GM19328 (cell line): ENCODE measurements at regions not wholly inside any gene's neighbourhood (a gene's known extent, or its start where the extent isn't known, plus 50 kb on each side); places are given as distances from the start of the nearest gene placed in this dataset.

ENCODE experiments used
- ATAC-seq: cut with Tn5 transposase; IDR thresholded peaks from one replicate; pipeline ENCODE4 v1.9.1; 2021; ENCODE audit warnings: mild to moderate bottlenecking, moderate library complexity; ENCODE audit not compliant: unreplicated experiment

- ATAC-seq: no peak
These were observed 796.5 kb upstream of the LRRC4C start for GRCh38 chr11:42255906-42256305.

- no peak for ATAC-seq
These were observed 798.1 kb upstream of the LRRC4C start for GRCh38 chr11:42257534-42257933.

DNA sequence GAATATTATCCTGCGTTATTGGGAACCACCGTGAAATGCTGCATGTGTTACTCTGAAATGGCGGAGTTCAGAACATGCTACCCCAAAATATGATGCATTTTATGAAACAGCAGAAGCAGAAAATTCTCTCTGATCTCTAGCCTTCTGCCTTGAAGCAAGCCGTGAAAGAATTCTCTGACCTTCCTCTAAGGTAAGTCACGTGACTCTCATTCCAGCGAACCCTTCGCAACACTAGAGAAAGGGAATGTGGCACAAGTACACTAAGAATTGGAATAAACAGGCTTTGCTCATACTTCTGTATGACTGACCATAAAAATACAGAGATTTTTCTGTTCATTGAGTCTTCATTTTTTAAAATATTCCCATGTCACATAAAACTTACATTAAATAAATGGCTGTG is 805.6 kb upstream of the LRRC4C start:
- no peak for ATAC-seq

GRCh38 chr11:42271306-42271705 is 811.9 kb upstream of the LRRC4C start:
- no peak for ATAC-seq

GRCh38 chr11:42273977-42274376 is 814.5 kb upstream of the LRRC4C start:
- ATAC-seq: no peak

GRCh38 chr11:42296910-42297309 is 837.5 kb upstream of the LRRC4C start:
- no peak for ATAC-seq

DNA sequence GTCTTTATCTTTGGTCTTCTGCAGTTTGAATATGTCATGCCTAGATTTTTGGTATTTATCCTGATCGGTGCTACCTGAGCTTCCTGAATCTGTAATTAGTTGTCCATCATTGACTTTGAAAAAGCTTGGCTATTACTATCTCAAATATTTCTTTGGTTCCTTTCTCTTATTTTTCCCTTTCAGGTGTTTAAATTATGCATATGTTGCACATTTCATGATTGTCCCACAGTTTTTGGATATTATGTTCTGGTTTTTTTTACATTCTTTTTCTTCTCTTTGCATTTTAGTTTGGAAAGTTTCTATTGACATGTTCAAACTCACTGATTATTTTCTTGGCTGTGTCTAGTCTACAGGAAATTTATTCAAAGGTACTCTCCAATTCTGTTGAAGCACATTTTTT is 840.3 kb upstream of the LRRC4C start:
- ATAC-seq: no peak

DNA sequence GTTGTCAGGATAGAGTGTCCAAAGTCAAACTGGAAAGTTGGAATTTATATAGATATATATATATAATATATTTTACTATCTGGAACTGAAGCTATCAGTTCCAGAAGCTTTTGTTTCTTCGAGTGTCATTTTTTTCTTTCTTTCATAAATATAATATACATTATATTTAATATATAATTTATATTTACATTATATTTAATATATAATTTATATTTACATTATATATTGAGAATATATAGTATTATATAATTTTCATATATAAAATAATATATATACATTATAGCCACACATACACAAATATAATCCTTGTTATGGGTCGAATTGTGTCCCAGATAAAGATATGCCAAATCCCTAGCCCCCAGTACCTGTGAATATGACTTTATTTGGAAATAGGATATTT is 842.3 kb upstream of the LRRC4C start:
- ATAC-seq: no peak

- no peak for ATAC-seq
These were observed 852.1 kb upstream of the LRRC4C start for GRCh38 chr11:42311514-42311913.

DNA sequence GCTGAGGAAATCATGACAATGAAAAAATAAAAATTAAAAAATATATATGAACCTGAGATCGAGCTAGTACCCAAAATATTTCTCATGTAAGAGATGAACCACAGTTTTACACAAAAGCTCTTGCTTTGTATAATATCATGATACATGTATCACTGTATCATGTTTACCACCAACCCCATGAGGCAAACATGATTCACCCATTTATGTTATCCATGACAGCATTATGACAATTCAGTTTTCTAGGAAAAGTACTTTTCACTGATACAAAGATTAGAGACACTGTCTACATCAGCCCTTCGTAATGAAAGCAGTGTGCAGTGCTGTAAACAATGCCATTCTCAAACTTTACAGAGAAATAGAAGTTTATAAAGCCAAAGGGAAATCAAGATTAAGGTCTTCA is 852.5 kb upstream of the LRRC4C start:
- ATAC-seq: no peak

DNA sequence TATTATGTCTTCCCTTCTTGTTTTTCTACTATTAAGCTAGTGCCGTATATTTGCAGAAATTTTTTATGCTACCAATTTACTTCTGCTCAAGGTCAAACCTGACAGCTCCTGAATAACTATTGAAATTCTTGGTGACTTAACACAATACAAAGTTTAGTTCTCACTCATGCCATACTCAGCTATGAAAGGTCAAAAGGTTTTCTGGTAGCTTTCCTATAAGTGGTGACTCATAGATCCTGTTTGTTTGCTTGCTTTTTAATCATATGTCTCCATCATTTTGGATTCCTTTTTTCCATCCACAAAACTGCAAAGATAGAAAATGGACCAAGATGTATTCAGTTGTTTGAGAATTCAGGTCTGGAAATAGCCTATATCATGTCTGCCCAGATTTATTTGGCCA is 855.8 kb upstream of the LRRC4C start:
- ATAC-seq: no peak

DNA sequence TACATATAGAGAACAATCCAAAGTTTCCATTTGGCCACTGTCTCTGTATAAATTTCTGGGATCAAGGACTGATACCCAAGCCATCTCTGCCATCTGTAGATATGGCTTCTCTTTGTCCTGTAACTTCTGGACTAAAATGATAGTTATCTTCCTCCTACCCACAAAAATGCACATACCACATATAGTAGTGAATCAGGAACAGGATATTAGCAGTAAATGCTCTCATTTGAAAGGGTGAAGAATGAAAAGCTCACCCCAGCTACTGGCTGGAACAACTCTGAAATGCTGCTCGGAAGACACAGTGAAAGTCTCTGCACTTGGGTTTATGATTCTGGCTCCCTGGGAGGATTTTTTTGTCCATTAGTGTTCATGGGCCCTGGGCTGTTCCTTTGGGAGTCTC is 856.4 kb upstream of the LRRC4C start:
- ATAC-seq: no peak

DNA sequence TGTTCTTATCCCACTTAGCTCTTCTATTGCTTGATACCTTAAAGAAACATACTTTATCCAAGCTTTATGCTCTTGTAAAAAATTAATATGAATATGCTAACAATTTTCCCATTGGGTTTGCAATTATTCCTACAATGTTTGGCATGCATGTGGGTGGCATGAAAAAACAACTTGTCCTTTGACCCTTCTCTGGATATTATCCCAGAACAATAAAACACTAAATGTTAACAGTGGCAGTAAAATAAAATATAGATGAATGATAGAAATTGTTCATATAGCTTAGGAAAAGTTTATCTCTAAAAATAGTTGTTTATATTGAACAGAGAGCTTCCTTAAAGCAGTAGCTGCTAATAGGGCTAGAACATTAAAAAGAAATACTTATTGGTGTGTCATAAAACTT is 860.5 kb upstream of the LRRC4C start:
- no peak for ATAC-seq

DNA sequence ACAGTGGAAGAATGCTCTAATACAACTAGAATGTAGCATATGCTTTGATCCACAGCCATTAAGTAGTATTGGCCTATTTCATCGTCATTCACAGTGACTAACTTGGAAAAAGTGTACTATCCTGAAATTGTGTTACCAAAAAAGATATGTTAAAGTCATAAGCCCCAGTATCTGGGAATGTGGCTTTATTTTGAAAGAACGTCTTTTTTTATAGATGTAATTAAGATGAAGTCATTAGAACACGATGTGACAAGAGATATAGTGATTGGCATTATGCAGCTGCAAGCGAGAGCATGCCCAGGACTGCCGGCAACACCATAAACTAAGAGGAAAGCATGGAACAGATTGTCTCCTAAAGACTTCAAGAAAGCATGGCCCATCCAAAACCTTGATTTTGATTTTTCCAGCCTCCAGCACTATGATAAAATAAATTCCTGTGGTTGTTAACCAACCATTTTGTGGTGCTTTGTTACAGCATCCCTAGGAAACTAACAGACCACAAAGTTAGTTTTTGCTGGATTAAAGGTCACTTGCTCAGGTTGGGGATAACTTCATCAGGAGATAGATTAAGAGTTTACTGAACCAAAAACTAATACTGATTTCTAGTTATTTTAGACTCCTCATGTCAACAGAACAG is 870.6 kb upstream of the LRRC4C start:
- ATAC-seq: no peak

- no peak for ATAC-seq
These were observed 878.5 kb upstream of the LRRC4C start for GRCh38 chr11:42337786-42338455.

- ATAC-seq: no peak
These were observed 884.8 kb upstream of the LRRC4C start for GRCh38 chr11:42344204-42344792.

GRCh38 chr11:42345933-42346332 is 886.5 kb upstream of the LRRC4C start:
- ATAC-seq: no peak

DNA sequence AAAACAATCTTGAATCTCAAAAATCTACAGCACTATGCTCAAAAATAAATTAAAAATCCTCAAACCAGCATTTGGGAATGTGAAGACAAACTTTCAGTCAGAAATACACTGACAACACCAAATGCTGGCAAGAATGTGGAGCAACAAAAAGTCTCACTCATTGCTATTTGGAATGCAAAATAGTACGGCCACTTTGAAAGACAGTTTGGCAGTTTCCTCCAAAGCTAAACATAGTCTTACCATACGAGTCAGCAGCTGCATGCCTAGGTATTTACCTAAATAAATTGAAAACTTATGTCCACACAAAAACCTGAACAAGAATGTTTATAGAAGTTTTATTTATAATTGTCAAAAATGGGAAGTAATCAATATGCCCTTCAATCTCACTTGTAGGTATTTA is 904.2 kb upstream of the LRRC4C start:
- no peak for ATAC-seq

DNA sequence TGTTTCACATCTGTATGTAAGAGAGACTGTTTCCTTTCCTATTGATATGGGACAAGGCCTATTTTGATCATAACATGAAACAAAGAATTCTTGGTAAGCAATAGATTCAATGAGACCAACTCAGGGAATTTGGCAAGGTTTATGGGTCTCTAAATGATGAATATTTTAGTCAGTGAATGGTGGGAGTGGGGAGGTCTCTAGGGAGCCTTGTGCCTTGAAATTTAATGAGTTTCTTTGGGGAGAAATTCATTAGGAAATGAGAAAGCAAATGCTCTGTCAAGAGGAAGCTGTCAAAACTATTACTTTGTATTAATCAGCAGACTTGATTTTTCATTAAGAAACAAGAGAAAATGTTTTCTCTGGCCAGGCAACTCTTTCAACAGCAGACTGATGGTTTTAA is 921.7 kb upstream of the API5 start:
- ATAC-seq: no peak

DNA sequence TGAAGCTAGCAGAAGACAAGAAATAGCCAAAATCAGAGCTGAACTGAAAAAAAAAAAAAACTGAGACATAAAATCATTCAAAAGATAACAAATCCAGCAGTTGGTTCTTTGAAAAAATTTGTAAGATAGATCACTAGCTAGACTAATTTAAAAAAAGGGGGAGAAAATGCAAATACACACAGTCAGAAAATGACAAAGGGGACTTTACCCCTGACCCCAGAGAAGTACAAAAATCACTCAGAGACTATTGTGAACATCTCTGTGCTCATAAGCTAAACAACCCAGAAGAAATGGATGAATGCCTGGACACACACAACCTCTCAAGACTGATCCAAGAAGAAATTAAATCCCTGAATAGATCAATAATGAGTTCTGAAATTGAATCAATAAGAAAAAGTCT is 914.3 kb upstream of the API5 start:
- ATAC-seq: no peak

DNA sequence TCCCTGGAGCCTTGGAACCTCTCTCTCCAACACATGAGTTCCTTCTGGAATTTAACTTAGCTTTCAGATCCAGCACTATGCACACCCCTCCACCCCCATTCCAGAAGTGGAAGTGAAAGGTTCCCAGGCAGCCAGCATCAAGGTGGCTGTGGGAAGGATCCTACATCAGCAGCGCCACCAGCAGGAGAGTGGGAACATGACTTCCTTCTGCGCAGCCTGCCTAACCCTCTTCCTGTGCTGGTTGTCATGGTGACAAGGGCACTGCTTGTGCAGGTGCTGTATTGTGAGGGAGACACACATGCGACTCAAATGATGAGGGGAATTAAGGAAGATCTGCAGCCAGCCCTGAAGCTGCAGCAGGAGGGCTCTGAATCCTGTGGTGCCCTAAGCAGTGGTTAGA is 904.5 kb upstream of the API5 start:
- no peak for ATAC-seq

GRCh38 chr11:42410251-42410955 is 901.4 kb upstream of the API5 start:
- ATAC-seq: no peak
